ENCODE measurements at regions not wholly inside any gene's neighbourhood (a gene's known extent, or its start where the extent isn't known, plus 50 kb on each side); places are given as distances from the start of the nearest gene placed in this dataset.

DNA sequence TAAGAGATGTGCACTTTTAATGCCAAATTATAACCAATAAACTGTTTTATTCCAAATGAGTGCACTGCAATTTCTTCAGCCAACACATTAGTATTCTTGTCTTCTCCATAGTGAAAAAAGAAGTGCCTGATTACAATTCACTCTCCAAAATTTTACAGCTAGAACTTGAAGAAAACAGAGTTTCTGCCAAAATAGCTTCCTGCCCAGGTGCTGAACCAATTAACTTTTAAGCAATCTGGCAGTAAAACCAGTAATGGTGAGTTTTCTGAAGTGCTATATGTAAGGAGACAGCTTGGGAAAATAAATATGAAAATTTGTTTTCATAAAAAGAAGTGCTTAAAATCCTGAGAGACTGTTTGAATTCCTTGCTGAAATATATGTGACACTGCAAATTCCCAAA lies 266.0 kb upstream of the NT5E start:
- POLR2A ChIA-PET (ENCODE audit: low non-redundant PET), result no interaction called here
- no peak overlapping the region for H3K27ac ChIP-seq
- TF ChIP-seq, protein P1, sequence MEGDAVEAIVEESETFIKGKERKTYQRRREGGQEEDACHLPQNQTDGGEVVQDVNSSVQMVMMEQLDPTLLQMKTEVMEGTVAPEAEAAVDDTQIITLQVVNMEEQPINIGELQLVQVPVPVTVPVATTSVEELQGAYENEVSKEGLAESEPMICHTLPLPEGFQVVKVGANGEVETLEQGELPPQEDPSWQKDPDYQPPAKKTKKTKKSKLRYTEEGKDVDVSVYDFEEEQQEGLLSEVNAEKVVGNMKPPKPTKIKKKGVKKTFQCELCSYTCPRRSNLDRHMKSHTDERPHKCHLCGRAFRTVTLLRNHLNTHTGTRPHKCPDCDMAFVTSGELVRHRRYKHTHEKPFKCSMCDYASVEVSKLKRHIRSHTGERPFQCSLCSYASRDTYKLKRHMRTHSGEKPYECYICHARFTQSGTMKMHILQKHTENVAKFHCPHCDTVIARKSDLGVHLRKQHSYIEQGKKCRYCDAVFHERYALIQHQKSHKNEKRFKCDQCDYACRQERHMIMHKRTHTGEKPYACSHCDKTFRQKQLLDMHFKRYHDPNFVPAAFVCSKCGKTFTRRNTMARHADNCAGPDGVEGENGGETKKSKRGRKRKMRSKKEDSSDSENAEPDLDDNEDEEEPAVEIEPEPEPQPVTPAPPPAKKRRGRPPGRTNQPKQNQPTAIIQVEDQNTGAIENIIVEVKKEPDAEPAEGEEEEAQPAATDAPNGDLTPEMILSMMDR (conservative IDR thresholded peaks at IDR 0.05; ENCODE audit: low read depth), result no peak
- CTCF ChIA-PET, result no interaction called here
- no peak for DNase-seq (ENCODE audit: low spot score)

DNA sequence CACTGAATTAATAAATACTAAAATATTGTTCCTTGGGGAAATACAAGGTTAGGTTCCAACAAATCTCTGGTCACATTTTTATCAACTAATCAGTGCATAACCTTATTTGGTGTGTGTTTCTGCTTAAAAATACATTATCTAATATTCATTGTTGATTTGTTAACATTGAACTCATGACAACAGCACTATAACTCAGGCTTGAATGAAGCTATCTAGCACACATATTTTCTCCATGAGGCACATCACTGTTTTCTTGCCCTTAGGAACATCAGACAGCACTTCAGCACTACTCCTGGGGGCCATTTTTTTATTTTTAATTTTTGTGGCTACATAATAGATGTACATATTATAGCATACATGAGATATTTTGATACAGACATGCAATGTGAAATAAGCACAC lies 277.2 kb upstream of the NT5E start:
- ChIA-PET POLR2A (ENCODE audit: low non-redundant PET) (no interaction called here), CTCF (no interaction called here)
- TF ChIP-seq, protein P1 (conservative IDR thresholded peaks at IDR 0.05; ENCODE audit: low read depth), result no peak
- no peak for DNase-seq (ENCODE audit: low spot score)
- H3K27ac ChIP-seq, result no peak overlapping the region

DNA sequence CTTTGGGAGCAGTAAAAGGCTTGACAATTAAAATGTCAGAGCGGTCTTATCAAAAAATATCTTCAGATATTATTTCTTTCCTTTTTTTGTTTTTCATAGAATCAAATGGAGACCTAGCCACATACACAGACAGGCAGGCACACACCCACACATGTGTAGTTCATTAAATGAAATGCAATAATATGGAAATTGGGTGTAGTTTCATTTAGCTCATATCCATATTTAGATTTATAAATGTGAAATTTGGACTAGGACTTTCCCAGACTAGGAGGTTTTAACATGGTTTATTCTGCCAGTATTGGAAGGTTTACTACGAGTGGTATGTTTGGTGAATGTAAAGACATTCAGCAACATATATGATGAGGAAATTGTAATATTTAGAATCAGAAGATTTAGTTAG lies 277.7 kb upstream of the NT5E start:
- no peak overlapping the region for H3K27ac ChIP-seq
- POLR2A ChIA-PET (ENCODE audit: low non-redundant PET), result no interaction called here
- DNase-seq (ENCODE audit: low spot score), result no peak
- CTCF ChIA-PET, result interaction anchor here (0.6 kb wide), 1 partner anchor 21 kb away, joined by 3 read pairs; no protein-coding TSS in a partner anchor
- TF ChIP-seq, protein P1 (conservative IDR thresholded peaks at IDR 0.05; ENCODE audit: low read depth), result no peak

DNA sequence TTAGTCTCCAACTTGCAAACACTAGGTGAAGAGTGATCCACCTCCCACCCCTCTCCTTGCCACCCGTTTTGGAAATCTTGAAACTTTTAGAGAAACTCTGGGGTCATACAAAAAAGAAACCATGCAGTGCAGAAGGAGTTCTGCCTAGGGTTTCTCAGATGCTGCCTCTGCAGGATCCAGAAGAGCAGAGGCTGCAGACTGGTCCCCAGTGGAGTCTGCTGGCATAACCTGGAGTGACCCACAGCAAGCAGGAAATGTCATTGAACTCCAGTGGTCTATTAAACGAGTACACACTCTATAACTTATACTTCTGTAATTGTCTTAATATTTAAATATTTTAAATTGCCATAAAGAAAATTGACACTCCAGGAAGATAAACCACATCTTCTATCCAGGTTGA lies 280.7 kb upstream of the NT5E start:
- TF ChIP-seq, protein P1 (conservative IDR thresholded peaks at IDR 0.05; ENCODE audit: low read depth), result no peak
- no peak for DNase-seq (ENCODE audit: low spot score)
- POLR2A ChIA-PET (ENCODE audit: low non-redundant PET), result no interaction called here
- CTCF ChIA-PET, result no interaction called here
- no peak overlapping the region for H3K27ac ChIP-seq

DNA sequence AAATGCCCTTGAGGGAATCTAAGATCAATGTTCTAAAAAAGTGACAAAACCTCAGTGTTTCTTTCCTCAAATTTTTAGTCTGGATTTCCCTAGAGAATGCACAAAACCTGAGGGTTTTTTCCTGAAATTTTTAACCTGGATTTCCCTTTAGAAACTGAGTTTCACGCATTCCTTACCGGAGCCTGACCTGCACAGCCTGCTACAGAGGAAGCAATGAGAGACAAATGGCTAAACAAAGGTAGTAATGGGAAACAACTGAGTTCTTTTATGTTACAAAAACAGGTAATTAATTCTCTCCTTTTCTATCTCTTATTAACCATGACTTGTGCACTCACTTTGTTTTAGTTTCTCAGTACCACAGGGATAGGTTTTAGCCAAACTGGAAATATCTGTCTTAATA lies 281.7 kb upstream of the NT5E start:
- no peak overlapping the region for H3K27ac ChIP-seq
- POLR2A ChIA-PET (ENCODE audit: low non-redundant PET), result no interaction called here
- DNase-seq (ENCODE audit: low spot score), result no peak
- CTCF ChIA-PET, result no interaction called here
- TF ChIP-seq, protein P1 (conservative IDR thresholded peaks at IDR 0.05; ENCODE audit: low read depth), result no peak

DNA sequence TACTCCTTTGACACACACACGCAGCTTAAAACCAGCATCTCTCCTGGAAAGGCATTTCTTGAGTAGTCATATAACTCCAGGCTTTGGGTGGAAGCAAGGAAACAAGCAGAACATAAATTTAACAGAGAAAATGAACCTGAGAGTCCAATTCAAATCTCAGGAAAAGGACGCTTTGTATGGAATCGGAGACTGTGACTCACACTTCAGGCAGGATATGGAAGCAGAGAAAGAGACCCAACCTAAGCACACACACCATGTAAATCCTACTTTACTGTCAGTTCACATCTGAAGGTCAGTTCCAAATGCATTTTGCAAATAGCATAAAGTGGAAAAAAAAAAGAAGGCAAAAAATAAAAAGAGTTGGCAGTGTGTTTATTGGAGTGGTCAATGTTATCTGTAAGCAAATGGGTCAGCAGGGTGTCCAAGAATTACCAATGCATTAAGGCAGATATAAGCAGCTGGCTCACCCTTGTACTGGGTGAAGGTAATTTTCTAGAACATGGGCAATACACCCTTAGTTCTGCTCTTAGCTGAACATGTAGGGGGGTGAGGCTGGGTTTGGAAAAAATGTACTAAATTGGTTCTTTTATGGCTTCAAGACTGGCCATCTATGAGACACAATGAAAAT lies 283.7 kb upstream of the NT5E start:
- no peak for DNase-seq (ENCODE audit: low spot score)
- no peak overlapping the region for H3K27ac ChIP-seq
- TF ChIP-seq, protein P1 (conservative IDR thresholded peaks at IDR 0.05; ENCODE audit: low read depth), result no peak
- POLR2A ChIA-PET (ENCODE audit: low non-redundant PET), result no interaction called here
- CTCF ChIA-PET, result interaction anchor here (0.7 kb wide), 1 partner anchor 318 kb away, joined by 3 read pairs; no protein-coding TSS in a partner anchor

All from RWPE1 (cell line).